Peyer's patch (tissue), 4 donors: ENCODE measurements at regions not wholly inside any gene's neighbourhood (a gene's known extent, or its start where the extent isn't known, plus 50 kb on each side); places are given as distances from the start of the nearest gene placed in this dataset.

Experiments
- CTCF ChIP-seq, 6 experiments: fragments of 450-650 bp in 4 of 6; fragments of 200-600 bp in 2 of 6; sonication (generic) in 1 of 6; IDR thresholded peaks; one replicate each; pipeline ENCODE4 v1.5.1; 2017 to 2019; ENCODE audit warnings: antibody characterized with exemption in 6 of 6, mild to moderate bottlenecking in 3 of 6, moderate library complexity in 1 of 6
- POLR2A ChIP-seq, 2 donors: fragments of 450-650 bp; IDR thresholded peaks; one replicate each; pipeline ENCODE4 v1.5.1; 2017; ENCODE audit warnings: antibody characterized with exemption in 2 of 2, mild to moderate bottlenecking in 2 of 2, moderate library complexity in 2 of 2

- TF ChIP-seq CTCF (IDR thresholded peaks at IDR 0.05) (no peak), POLR2A (IDR thresholded peaks at IDR 0.05) (no peak)
Measured at GRCh38 chr5:2997179-2997578, 245.7 kb upstream of the IRX2 start.
